ENCODE measurements at regions not wholly inside any gene's neighbourhood (a gene's known extent, or its start where the extent isn't known, plus 50 kb on each side); places are given as distances from the start of the nearest gene placed in this dataset.

DNA sequence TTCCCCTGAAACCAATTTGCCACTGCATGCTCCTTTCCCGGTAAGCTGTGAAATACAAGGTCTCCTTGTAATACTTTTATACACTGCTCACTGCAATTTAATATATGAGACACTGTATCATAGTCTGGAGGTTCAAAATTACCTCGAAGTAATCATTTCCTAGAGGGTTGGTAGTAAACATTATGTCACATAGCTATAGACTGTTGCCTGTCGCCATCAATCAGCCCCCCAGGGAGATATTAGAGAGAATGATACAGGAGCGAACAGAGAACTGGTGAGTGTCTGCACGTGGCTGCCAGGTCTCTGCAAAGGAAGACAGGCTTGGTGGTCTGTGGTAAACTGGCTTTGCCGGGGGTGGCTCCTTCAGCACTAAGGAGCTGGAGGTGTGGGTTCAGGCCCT lies 165.5 kb upstream of the WSCD2 start:
- TF ChIP-seq CTCF (IDR thresholded peaks at IDR 0.05): no peak
- TF ChIP-seq NR3C1 (IDR thresholded peaks at IDR 0.05): no peak
- no peak for TF ChIP-seq ZNF302 (CRISPR knock-in tag; IDR thresholded peaks at IDR 0.05)
- TF ChIP-seq TFCP2L1 (CRISPR knock-in tag; IDR thresholded peaks at IDR 0.05): no peak
- no peak for TF ChIP-seq RAD21 (conservative IDR thresholded peaks at IDR 0.05 in 1 of 2, IDR thresholded peaks at IDR 0.05 in 1 of 2)
- TF ChIP-seq ESRRA (IDR thresholded peaks at IDR 0.05; ENCODE audit: borderline replicate concordance, low read length): no peak
- TF ChIP-seq EP300 (IDR thresholded peaks at IDR 0.05): no peak
- no peak for TF ChIP-seq SMC3 (IDR thresholded peaks at IDR 0.05)
- TF ChIP-seq POLR2A (IDR thresholded peaks at IDR 0.05; ENCODE audit: low read length): no peak
- no peak for TF ChIP-seq MAZ (IDR thresholded peaks at IDR 0.05; ENCODE audit: borderline replicate concordance, low read depth, low read length)

Data from A549 (cell line).